ENCODE measurements at regions not wholly inside any gene's neighbourhood (a gene's known extent, or its start where the extent isn't known, plus 50 kb on each side); places are given as distances from the start of the nearest gene placed in this dataset.
"Not testable (repeated sequence)": the region's sequence is repeated elsewhere in the genome, so short reads cannot be mapped to it uniquely, and the experiment has no call there.

- intact Hi-C loops (cut with DNase I; ENCODE audit: low total_unique reads), result no loop called here
- Histone ChIP-seq H3K27me3 (no peaks in the 10 kb centered on the region), H3K36me3 (no peaks in the 10 kb centered on the region), H3K27ac (peak overlapping the region; percentile 65 to 72), H3K4me3 (no peak overlapping the region), H3K9me3 (no peaks in the 10 kb centered on the region), H3K4me1 (peaks cover 7% of the 10 kb centered on the region in 2 donors)
- TF ChIP-seq CTCF (IDR thresholded peaks at IDR 0.05) (no peak), POLR2A (IDR thresholded peaks at IDR 0.05) (no peak)
- DNase-seq, result no peak
These were observed 104.5 kb upstream of the UGP2 start for GRCh38 chr2:63737081-63737751.

- H3K27ac ChIP-seq, result peak overlapping the region; percentile 65 to 72
These were observed 103.7 kb upstream of the UGP2 start for GRCh38 chr2:63738019-63738418.

GRCh38 chr2:63739180-63739579 is 102.5 kb upstream of the UGP2 start:
- peak overlapping the region in 1 of 2 donors; percentile 65 for H3K27ac ChIP-seq
- intact Hi-C loops (cut with DNase I; ENCODE audit: low total_unique reads); H3K4me1 ChIP-seq; DNase-seq; H3K27me3 ChIP-seq; H3K4me3 ChIP-seq; H3K9me3 ChIP-seq; H3K36me3 ChIP-seq: not testable (repeated sequence)

More at GRCh38 chr2:63738019-63738418, 103.7 kb upstream of the UGP2 start:
- no peak for TF ChIP-seq POLR2A (IDR thresholded peaks at IDR 0.05)
- no peak for TF ChIP-seq CTCF (IDR thresholded peaks at IDR 0.05)
- Histone ChIP-seq H3K4me1 (peaks cover 7% of the 10 kb centered on the region in 2 donors), H3K9me3 (no peaks in the 10 kb centered on the region), H3K36me3 (no peaks in the 10 kb centered on the region), H3K4me3 (no peak overlapping the region), H3K27me3 (no peaks in the 10 kb centered on the region)
- no peak for DNase-seq
- intact Hi-C loops (cut with DNase I; ENCODE audit: low total_unique reads), result no loop called here

GRCh38 chr2:63740020-63740419 is 101.7 kb upstream of the UGP2 start:
- Histone ChIP-seq H3K27me3 (no peaks in the 10 kb centered on the region), H3K36me3 (no peaks in the 10 kb centered on the region), H3K27ac (no peak overlapping the region), H3K4me1 (peaks cover 7% of the 10 kb centered on the region in 2 donors), H3K9me3 (no peaks in the 10 kb centered on the region), H3K4me3 (no peak overlapping the region)
- intact Hi-C loops (cut with DNase I; ENCODE audit: low total_unique reads), result no loop called here
- no peak for TF ChIP-seq POLR2A (IDR thresholded peaks at IDR 0.05)
- TF ChIP-seq CTCF (IDR thresholded peaks at IDR 0.05), result no peak
- DNase-seq, result no peak

GRCh38 chr2:63740943-63741342 is 100.8 kb upstream of the UGP2 start:
- no peaks in the 10 kb centered on the region for H3K36me3 ChIP-seq
- H3K4me1 ChIP-seq, result peaks cover 7% of the 10 kb centered on the region in 2 donors
- intact Hi-C loops (cut with DNase I; ENCODE audit: low total_unique reads), result no loop called here
- DNase-seq, result no peak
- H3K27me3 ChIP-seq, result no peaks in the 10 kb centered on the region
- H3K4me3 ChIP-seq, result no peak overlapping the region
- no peak overlapping the region for H3K27ac ChIP-seq
- H3K9me3 ChIP-seq, result no peaks in the 10 kb centered on the region
- TF ChIP-seq POLR2A (IDR thresholded peaks at IDR 0.05) (no peak), CTCF (IDR thresholded peaks at IDR 0.05) (no peak)

All from uterus (tissue), 3 donors.